ENCODE measurements at regions not wholly inside any gene's neighbourhood (a gene's known extent, or its start where the extent isn't known, plus 50 kb on each side); places are given as distances from the start of the nearest gene placed in this dataset.

GRCh38 chr5:145441228-145441627 lies 393.9 kb downstream of the PRELID2 start:
- Histone ChIP-seq H3K27me3 (no peaks in the 10 kb centered on the region), H3K27ac (no peak overlapping the region), H3K4me1 (no peaks in the 10 kb centered on the region), H3K9me3 (no peaks in the 10 kb centered on the region), H3K36me3 (no peaks in the 10 kb centered on the region), H3K4me3 (no peak overlapping the region)
- TF ChIP-seq POLR2AphosphoS5 (IDR thresholded peaks at IDR 0.05; ENCODE audit: insufficient read depth in 1 of 2, low read depth in 1 of 2): no peak
- no peak for TF ChIP-seq POLR2A (IDR thresholded peaks at IDR 0.05)
- TF ChIP-seq CTCF (IDR thresholded peaks at IDR 0.05): no peak
- intact Hi-C loops (cut with DNase I): no loop called here
- no peak for DNase-seq (ENCODE audit: extremely low spot score in 2 of 2)

GRCh38 chr5:145437627-145438026 lies 397.5 kb downstream of the PRELID2 start:
- intact Hi-C loops (cut with DNase I): no loop called here
- no peaks in the 10 kb centered on the region for H3K9me3 ChIP-seq
- H3K4me3 ChIP-seq: no peak overlapping the region
- H3K27me3 ChIP-seq: no peaks in the 10 kb centered on the region
- no peaks in the 10 kb centered on the region for H3K4me1 ChIP-seq
- H3K36me3 ChIP-seq: no peaks in the 10 kb centered on the region
- DNase-seq (ENCODE audit: extremely low spot score in 2 of 2): no peak
- no peak overlapping the region for H3K27ac ChIP-seq
- TF ChIP-seq POLR2AphosphoS5 (IDR thresholded peaks at IDR 0.05; ENCODE audit: insufficient read depth in 1 of 2, low read depth in 1 of 2): no peak
- TF ChIP-seq CTCF (IDR thresholded peaks at IDR 0.05): no peak
- no peak for TF ChIP-seq POLR2A (IDR thresholded peaks at IDR 0.05)

- Histone ChIP-seq H3K36me3 (no peaks in the 10 kb centered on the region), H3K27ac (no peak overlapping the region), H3K9me3 (no peaks in the 10 kb centered on the region), H3K27me3 (no peaks in the 10 kb centered on the region), H3K4me3 (no peak overlapping the region), H3K4me1 (no peaks in the 10 kb centered on the region)
- TF ChIP-seq POLR2A (IDR thresholded peaks at IDR 0.05): no peak
- TF ChIP-seq POLR2AphosphoS5 (IDR thresholded peaks at IDR 0.05; ENCODE audit: insufficient read depth in 1 of 2, low read depth in 1 of 2): no peak
- no peak for TF ChIP-seq CTCF (IDR thresholded peaks at IDR 0.05)
- DNase-seq (ENCODE audit: extremely low spot score in 2 of 2): no peak
- intact Hi-C loops (cut with DNase I): no loop called here
Observed at GRCh38 chr5:145433077-145433476, 402.1 kb downstream of the PRELID2 start.

- H3K27me3 ChIP-seq: no peaks in the 10 kb centered on the region
- no peak overlapping the region for H3K4me3 ChIP-seq
- intact Hi-C loops (cut with DNase I): no loop called here
- no peaks in the 10 kb centered on the region for H3K9me3 ChIP-seq
- H3K27ac ChIP-seq: no peak overlapping the region
- no peaks in the 10 kb centered on the region for H3K36me3 ChIP-seq
- no peaks in the 10 kb centered on the region for H3K4me1 ChIP-seq
- TF ChIP-seq CTCF (IDR thresholded peaks at IDR 0.05): no peak
- no peak for TF ChIP-seq POLR2AphosphoS5 (IDR thresholded peaks at IDR 0.05; ENCODE audit: insufficient read depth in 1 of 2, low read depth in 1 of 2)
- TF ChIP-seq POLR2A (IDR thresholded peaks at IDR 0.05): no peak
- no peak for DNase-seq (ENCODE audit: extremely low spot score in 2 of 2)
Observed at GRCh38 chr5:145429170-145429569, 406.0 kb downstream of the PRELID2 start.

GRCh38 chr5:145408048-145408341 lies 427.1 kb downstream of the PRELID2 start:
- intact Hi-C loops (cut with DNase I): no loop called here

More at GRCh38 chr5:145408048-145408341, 427.1 kb downstream of the PRELID2 start:
- no peak for DNase-seq (ENCODE audit: extremely low spot score in 2 of 2)
- no peaks in the 10 kb centered on the region for H3K27me3 ChIP-seq
- H3K36me3 ChIP-seq: no peaks in the 10 kb centered on the region
- no peak for TF ChIP-seq POLR2AphosphoS5 (IDR thresholded peaks at IDR 0.05; ENCODE audit: insufficient read depth in 1 of 2, low read depth in 1 of 2)
- no peak for TF ChIP-seq CTCF (IDR thresholded peaks at IDR 0.05)
- TF ChIP-seq POLR2A (IDR thresholded peaks at IDR 0.05): no peak
- H3K9me3 ChIP-seq: peaks cover 16% of the 10 kb centered on the region
- H3K27ac ChIP-seq: no peak overlapping the region
- no peak overlapping the region for H3K4me3 ChIP-seq
- H3K4me1 ChIP-seq: no peaks in the 10 kb centered on the region

Data from vagina (tissue), 2 donors.